Smooth muscle cell (in vitro differentiated cells): ENCODE measurements at regions not wholly inside any gene's neighbourhood (a gene's known extent, or its start where the extent isn't known, plus 50 kb on each side); places are given as distances from the start of the nearest gene placed in this dataset.
"Not testable (repeated sequence)": the region's sequence is repeated elsewhere in the genome, so short reads cannot be mapped to it uniquely, and the experiment has no call there.

ENCODE experiments used
- DNase-seq: peaks from one replicate; lab custom pipeline; 2025; ENCODE audit not compliant: unreplicated experiment; lab: John Stamatoyannopoulos, UW
- H2AFZ ChIP-seq: fragments of 200-600 bp; sonication (generic); 2 replicates; pipeline ENCODE4 v1.6.0; 2016; ENCODE audit warnings: antibody characterized with exemption, low read depth, mild to moderate bottlenecking
- H3F3A ChIP-seq: fragments of 200-600 bp; sonication (generic); 2 replicates; pipeline ENCODE4 v1.6.0; 2017; ENCODE audit warnings: antibody characterized with exemption, low read depth
- H3K27ac ChIP-seq: fragments of 200-600 bp; sonication (generic); 2 replicates; pipeline ENCODE4 v1.5.1; 2016; ENCODE audit warnings: low read depth, mild to moderate bottlenecking
- H3K27me3 ChIP-seq: fragments of 200-600 bp; sonication (generic); 2 replicates; pipeline ENCODE4 v1.6.1; 2016; ENCODE audit warnings: low read depth, mild to moderate bottlenecking
- H3K36me3 ChIP-seq: fragments of 200-600 bp; sonication (generic); 2 replicates; pipeline ENCODE4 v1.5.1; 2016; ENCODE audit warnings: low read depth
- H3K4me1 ChIP-seq: fragments of 200-600 bp; sonication (generic); 2 replicates; pipeline ENCODE4 v1.5.1; 2016; ENCODE audit warnings: low read depth
- H3K4me2 ChIP-seq: fragments of 200-600 bp; sonication (generic); 2 replicates; pipeline ENCODE4 v1.6.0; 2016; ENCODE audit warnings: mild to moderate bottlenecking
- H3K4me3 ChIP-seq: fragments of 200-600 bp; sonication (generic); 2 replicates; pipeline ENCODE4 v1.5.1; 2016; ENCODE audit warnings: mild to moderate bottlenecking
- H3K79me2 ChIP-seq: fragments of 200-600 bp; sonication (generic); 2 replicates; pipeline ENCODE4 v1.6.0; 2016; ENCODE audit warnings: low read depth, mild to moderate bottlenecking
- H3K9ac ChIP-seq: fragments of 200-600 bp; sonication (generic); 2 replicates; pipeline ENCODE4 v1.6.0; 2016; ENCODE audit warnings: low read depth
- H3K9me3 ChIP-seq: fragments of 200-600 bp; sonication (generic); replicated peaks from 2 replicates; pipeline ENCODE4 v1.5.1; 2016; ENCODE audit warnings: low read depth
- H4K20me1 ChIP-seq: fragments of 200-600 bp; sonication (generic); 2 replicates; pipeline ENCODE4 v1.6.0; 2016; ENCODE audit warnings: low read depth
- WGBS: methylation state at CpG from one replicate; pipeline ENCODE4 v1.1.7; 2016; ENCODE audit warnings: low lambda C conversion rate; 5-methylcytosine and 5-hydroxymethylcytosine counted together
- TF ChIP-seq, protein P1 (sequence below): fragments of 200-600 bp; sonication (generic); IDR thresholded peaks from 2 replicates; pipeline ENCODE4 v1.5.1; 2017; ENCODE audit warnings: borderline replicate concordance, mild to moderate bottlenecking, antibody characterized with exemption; ENCODE audit not compliant: insufficient read depth, poor library complexity, severe bottlenecking

DNA sequence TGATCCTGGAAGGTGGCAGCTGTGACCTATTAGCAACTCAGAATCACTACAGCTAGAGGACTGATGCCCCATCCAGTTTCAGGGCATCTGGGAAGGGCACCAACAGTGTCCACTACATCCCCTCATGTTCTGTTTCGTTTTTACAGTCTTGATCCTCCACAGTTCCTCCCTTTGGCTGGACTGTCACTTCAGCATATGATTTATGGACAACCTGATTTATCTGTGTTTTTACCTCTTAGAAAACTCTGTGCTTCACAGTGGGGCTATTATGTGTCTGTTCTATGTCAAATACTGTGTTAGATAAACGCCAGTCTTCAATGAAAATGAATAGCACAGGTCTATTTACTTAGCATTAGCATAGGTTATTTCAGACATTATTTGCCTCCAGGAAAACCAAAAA is 63.1 kb upstream of the GRPR start:
- Histone ChIP-seq H3K4me1 (no peaks in the 10 kb centered on the region), H4K20me1 (no peaks in the 10 kb centered on the region)
- TF ChIP-seq, protein P1, sequence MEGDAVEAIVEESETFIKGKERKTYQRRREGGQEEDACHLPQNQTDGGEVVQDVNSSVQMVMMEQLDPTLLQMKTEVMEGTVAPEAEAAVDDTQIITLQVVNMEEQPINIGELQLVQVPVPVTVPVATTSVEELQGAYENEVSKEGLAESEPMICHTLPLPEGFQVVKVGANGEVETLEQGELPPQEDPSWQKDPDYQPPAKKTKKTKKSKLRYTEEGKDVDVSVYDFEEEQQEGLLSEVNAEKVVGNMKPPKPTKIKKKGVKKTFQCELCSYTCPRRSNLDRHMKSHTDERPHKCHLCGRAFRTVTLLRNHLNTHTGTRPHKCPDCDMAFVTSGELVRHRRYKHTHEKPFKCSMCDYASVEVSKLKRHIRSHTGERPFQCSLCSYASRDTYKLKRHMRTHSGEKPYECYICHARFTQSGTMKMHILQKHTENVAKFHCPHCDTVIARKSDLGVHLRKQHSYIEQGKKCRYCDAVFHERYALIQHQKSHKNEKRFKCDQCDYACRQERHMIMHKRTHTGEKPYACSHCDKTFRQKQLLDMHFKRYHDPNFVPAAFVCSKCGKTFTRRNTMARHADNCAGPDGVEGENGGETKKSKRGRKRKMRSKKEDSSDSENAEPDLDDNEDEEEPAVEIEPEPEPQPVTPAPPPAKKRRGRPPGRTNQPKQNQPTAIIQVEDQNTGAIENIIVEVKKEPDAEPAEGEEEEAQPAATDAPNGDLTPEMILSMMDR: no peak

DNA sequence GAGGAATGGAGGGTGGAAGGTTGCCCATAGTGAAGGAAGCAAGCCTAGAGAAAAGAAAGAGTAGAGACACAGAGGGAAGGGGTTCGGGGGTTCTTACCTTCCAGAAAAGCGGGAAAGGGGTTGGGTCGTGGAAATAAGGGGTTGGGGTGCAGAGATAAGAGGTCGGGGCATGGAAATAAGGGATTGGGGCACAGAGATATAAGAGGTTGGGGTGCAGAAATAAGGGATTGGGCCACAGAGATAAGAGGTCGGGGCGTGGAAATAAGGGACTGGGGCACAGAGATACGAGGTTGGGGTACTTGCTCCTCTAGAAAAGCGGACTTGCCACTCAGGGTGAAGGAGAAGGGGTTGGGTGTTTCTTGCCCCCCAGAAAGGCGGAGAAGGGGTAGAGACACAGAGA is 74.2 kb upstream of the GRPR start:
- 96% methylated on average over 9 of the region's 9 CpGs for WGBS

More for the DNA sequence above, 63.1 kb upstream of the GRPR start:
- Histone ChIP-seq H3K9ac (no peak overlapping the region), H3K9me3 (no peaks in the 10 kb centered on the region), H3K79me2 (no peaks in the 10 kb centered on the region), H3K36me3 (no peaks in the 10 kb centered on the region), H3K4me2 (no peak overlapping the region), H3K4me3 (no peak overlapping the region), H3K27ac (no peak overlapping the region), H3F3A (no peaks in the 10 kb centered on the region), H2AFZ (no peak overlapping the region), H3K27me3 (no peaks in the 10 kb centered on the region)
- 52% methylated on average over 2 of the region's 2 CpGs for WGBS
- no peak for DNase-seq

DNA sequence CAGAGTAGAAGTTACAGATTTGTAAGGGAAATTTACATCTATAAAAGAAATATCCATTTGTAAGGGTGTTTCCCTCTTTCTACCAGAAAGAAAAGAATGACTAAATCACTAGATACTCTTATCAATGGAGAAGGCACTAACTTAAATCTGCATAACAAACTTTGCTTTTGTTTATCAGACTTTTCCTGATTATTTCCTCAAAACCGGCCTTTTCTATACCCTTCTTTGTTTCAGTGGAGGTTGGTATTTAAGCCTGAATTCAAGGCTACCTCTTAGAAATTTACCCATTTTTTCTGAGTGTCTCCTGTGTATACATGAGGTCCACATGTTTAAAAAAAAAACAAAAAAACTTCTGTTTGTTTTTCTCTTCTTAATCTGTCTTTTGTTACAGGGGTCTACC is 80.4 kb upstream of the GRPR start:
- Histone ChIP-seq H4K20me1 (no peaks in the 10 kb centered on the region), H3K27me3 (no peaks in the 10 kb centered on the region), H2AFZ (no peak overlapping the region), H3K4me3 (no peak overlapping the region), H3K27ac (no peak overlapping the region), H3K9ac (no peak overlapping the region), H3F3A (no peaks in the 10 kb centered on the region), H3K9me3 (no peaks in the 10 kb centered on the region), H3K36me3 (no peaks in the 10 kb centered on the region), H3K4me1 (no peaks in the 10 kb centered on the region), H3K79me2 (no peaks in the 10 kb centered on the region), H3K4me2 (no peak overlapping the region)
- 35% methylated on average over 1 of the region's 1 CpG for WGBS
- DNase-seq: no peak
- TF ChIP-seq, protein P1: no peak

More for the DNA sequence above, 74.2 kb upstream of the GRPR start:
- not testable (repeated sequence) for H3K4me1 ChIP-seq, H3F3A ChIP-seq, H3K9me3 ChIP-seq, H3K36me3 ChIP-seq, H3K4me2 ChIP-seq, DNase-seq, H3K9ac ChIP-seq, H4K20me1 ChIP-seq, H3K4me3 ChIP-seq, H3K79me2 ChIP-seq, H3K27ac ChIP-seq, H3K27me3 ChIP-seq, H2AFZ ChIP-seq

DNA sequence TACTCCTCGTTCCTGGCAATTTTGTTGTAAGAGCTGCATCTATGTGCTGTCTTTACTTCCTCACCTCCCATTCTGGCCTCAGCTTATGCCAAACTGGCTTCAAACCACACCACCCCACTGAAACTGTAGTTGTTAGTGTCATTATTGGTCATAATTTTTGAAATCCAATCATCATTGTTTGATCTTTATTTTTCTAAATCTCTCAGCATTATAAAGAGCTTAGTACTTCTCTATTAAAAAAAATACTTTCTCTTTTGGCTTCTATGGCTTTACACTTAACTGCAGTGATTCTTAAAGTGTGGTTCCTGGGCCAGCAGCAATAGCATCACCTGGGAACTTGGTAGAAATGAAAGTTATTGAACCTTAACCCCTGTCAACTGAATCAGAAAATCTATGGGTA is 83.5 kb upstream of the GRPR start:
- Histone ChIP-seq H3K27me3 (no peaks in the 10 kb centered on the region), H3K79me2 (no peaks in the 10 kb centered on the region), H3K4me3 (no peak overlapping the region), H4K20me1 (no peaks in the 10 kb centered on the region), H3F3A (peaks cover 6% of the 10 kb centered on the region), H3K4me2 (no peak overlapping the region), H2AFZ (no peak overlapping the region), H3K36me3 (no peaks in the 10 kb centered on the region), H3K4me1 (peaks cover 6% of the 10 kb centered on the region), H3K27ac (no peak overlapping the region), H3K9me3 (no peaks in the 10 kb centered on the region), H3K9ac (no peak overlapping the region)
- 97% methylated on average over 1 of the region's 1 CpG for WGBS
- no peak for DNase-seq
- TF ChIP-seq, protein P1: no peak
